ENCODE measurements at regions not wholly inside any gene's neighbourhood (a gene's known extent, or its start where the extent isn't known, plus 50 kb on each side); places are given as distances from the start of the nearest gene placed in this dataset.
A peak's percentile ranks its signal among the peaks of the same experiment; 100 is the strongest.
"Not testable (repeated sequence)": the region's sequence is repeated elsewhere in the genome, so short reads cannot be mapped to it uniquely, and the experiment has no call there.

GRCh38 chr1:184882957-184883815 lies 91.1 kb downstream of the NIBAN1 start:
- DNase-seq = no peak

DNA sequence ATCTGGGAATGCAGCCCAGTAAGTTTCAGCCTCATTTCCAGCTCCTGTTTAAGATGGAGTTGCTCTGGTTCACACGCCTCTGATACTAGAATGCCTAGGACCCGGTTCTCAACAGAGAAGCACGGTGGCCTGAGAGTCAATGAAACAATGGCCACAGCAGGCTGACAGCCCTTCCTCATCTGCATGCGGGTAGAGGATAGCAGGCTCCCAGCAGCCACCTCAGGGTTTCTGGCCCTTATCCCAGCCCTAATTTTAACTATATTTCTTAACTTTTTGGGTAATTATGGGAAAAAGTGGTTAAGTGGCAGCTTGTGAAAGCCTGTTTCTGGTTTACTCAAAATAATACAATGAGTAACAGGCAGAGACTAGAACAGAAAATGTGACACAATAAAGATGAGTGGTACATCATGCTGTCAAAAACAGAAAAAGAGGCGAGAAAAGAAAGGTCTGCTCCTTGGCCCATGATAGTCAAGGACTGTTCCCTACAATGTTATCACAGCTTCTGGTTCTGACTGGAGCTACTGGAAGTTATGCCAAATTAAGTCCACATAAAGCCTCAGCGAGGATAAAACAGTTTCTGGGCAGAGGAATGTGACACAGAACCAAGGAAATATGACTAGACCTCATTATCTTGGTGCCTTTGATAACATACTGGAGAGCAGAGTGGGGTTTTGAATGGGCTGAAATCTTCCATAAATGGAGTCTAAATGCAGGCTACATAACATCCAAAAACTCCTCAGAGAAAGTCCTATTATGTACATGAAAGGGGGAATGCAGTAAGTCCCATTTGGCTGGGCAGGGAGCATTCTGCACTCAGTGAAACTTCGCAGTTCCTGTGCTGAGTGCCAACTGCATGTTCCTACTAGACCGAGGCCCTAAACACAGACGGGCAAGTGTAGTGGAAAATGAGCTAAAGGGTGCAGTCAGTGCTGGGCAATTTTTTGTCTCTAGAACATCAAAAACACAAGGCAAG lies 92.1 kb downstream of the NIBAN1 start:
- no peak for DNase-seq

- DNase-seq = no peak
These were observed 94.3 kb downstream of the NIBAN1 start for GRCh38 chr1:184879876-184880557.

GRCh38 chr1:184878602-184879001 lies 95.7 kb downstream of the NIBAN1 start:
- DNase-seq = no peak

- no peak for DNase-seq
These were observed 96.3 kb downstream of the NIBAN1 start for GRCh38 chr1:184878002-184878401.

GRCh38 chr1:184876015-184876414 lies 98.3 kb downstream of the NIBAN1 start:
- not testable (repeated sequence) for DNase-seq

- no peak for DNase-seq
These were observed 99.1 kb downstream of the NIBAN1 start for GRCh38 chr1:184875218-184875617.

- DNase-seq = peak; percentile 46
These were observed 104.0 kb downstream of the NIBAN1 start for GRCh38 chr1:184870319-184870718.

DNA sequence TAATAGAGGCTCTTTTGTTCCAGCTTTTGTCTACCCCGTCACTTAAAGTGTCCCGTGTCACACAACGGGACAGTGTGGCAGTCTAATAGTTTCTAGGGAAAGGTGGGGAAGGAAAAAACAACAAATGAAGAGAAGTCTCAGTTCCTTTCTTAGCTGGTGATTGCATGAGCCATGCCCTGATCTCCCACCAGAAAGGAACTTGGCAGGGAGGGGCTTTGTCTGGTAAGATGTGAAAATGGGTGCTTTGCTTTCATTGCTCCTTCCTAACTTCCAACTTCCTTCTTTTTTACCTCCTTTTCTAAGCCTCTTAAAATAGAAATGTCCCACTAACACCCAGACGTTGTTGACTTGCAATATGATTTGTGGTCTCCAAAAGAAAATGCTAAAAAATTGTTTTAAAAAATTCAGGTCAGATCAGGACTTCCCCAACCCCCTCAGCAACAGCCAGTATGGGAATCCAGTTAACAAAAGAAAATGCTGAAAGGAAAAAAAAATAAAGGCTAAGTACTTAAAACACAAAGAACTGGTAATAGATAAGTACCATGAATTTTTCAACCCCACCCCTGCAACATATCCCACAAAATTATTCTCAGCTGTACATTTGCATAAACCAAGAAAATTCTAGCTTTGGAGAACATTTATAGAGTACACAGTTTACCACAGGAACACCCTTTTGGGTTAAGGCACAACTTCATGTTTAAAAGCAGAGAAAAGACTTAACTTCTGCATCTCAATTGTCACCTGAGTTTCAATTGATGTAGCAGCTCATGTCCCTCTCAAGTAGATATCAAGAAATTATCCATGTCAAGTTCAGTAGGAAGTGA lies 106.2 kb downstream of the NIBAN1 start:
- DNase-seq = no peak

- peak; percentile 75 for DNase-seq
These were observed 107.1 kb downstream of the NIBAN1 start for GRCh38 chr1:184866991-184867788.

- no peak for DNase-seq
These were observed 107.7 kb downstream of the NIBAN1 start for GRCh38 chr1:184866586-184866985.

DNA sequence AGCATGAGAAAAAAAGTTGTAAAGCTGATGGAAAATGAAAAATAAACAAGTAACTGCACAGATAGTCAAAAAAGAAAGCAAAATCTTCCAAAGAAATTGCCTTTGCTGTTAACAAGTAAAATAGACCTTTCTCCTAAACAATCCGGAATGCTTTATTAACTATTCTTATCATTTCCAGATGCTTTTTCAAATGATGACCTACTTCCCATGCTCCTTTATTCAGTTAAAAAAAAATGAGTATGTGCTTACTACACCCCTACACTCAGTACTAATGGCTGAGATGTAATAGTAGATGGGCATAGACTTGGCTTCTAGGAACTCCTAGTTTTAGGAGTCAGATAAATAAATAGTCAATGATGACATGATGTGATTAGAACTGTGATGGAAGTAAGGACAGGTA lies 108.5 kb downstream of the NIBAN1 start:
- DNase-seq = no peak

- no peak for DNase-seq
These were observed 107.2 kb upstream of the EDEM3 start for GRCh38 chr1:184861755-184862336.

DNA sequence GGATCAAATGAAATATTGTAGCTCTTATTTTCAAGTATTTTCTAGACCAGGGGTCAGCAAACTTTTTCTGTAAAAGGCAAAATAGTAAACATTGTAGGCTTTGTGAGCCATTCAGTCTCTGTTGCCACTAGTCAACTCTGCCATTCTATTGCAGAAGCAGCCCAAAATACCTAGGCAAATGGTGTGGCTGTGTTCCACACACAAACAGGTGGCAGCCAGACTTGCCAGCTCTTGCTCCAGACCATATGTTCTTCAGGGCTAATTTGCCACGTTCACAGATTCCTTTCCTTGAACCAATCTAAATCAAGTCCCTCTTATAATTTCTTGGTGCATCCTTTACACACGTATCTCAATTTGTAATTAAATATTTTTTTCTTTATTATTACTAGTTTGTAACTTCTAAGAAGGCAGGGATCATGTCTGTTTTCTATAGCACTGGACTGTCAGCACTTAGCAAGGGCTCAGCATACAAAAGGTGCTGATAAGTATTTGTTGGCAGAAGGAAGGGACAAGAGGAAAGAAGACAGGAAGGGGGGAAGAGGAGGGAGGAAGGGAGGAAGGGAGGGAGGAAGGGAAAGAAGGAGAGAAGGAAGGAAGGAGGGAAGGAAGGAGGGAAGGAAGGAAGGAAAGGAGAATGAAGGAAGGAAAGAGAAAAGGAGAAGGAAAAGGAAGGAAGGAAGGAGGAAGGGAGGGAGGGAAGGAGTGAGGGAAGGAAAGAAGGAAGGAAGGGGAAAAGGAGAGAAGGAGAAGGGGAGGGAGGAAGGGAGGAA lies 106.5 kb upstream of the EDEM3 start:
- DNase-seq = no peak

GRCh38 chr1:184860535-184860934 lies 105.9 kb upstream of the EDEM3 start:
- no peak for DNase-seq

- DNase-seq = peak; percentile 21
These were observed 104.9 kb upstream of the EDEM3 start for GRCh38 chr1:184859381-184860105.

- DNase-seq = no peak
These were observed 103.6 kb upstream of the EDEM3 start for GRCh38 chr1:184858288-184858687.

DNA sequence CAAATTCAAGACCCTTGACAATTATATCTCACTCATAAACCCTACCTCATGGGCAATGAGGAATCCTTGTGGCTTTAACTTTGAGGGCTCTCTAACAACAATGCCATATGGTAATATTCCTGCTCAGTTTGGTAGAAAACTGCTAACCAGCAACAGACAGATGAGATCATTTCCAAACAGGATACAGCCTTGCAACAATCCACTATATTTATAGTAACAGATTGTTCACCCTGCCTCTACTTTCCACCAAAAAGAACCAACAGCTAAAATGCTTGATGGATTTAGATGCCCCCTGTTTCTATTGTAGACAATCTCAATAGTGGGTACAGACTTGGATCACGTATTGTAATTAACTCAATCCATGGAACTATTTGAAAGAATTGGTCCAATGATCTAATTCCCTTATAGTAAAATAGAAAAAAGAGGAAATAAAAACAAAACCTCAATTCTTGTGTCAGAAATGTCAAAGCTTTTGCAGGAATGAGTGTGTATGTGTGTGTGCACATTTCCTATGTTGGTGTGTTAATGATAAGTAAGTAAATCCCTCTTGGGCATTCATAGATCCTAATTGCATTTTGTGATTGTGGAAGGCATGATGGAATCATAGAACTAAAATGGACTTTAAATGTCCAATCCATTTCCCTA lies 100.0 kb upstream of the EDEM3 start:
- DNase-seq = no peak

GRCh38 chr1:184854036-184854435 lies 99.4 kb upstream of the EDEM3 start:
- no peak for DNase-seq
